Suprapubic skin (tissue), 4 donors: ENCODE measurements at regions not wholly inside any gene's neighbourhood (a gene's known extent, or its start where the extent isn't known, plus 50 kb on each side); places are given as distances from the start of the nearest gene placed in this dataset.

Source experiments
- CTCF ChIP-seq, 2 donors: fragments of 200-600 bp in 1 of 2; fragments of 450-650 bp in 1 of 2; sonication (generic) in 1 of 2; IDR thresholded peaks; one replicate each; pipeline ENCODE4 v1.5.1; 2016 to 2019; ENCODE audit warnings: antibody characterized with exemption in 2 of 2, mild to moderate bottlenecking in 1 of 2, moderate library complexity in 1 of 2
- POLR2A ChIP-seq, 2 donors: fragments of 450-650 bp; IDR thresholded peaks; one replicate each; pipeline ENCODE4 v1.6.1; 2017; ENCODE audit warnings: antibody characterized with exemption in 2 of 2, mild to moderate bottlenecking in 2 of 2, moderate library complexity in 2 of 2
- POLR2AphosphoS5 ChIP-seq, 3 donors: sonication (generic); formaldehyde crosslinking; IDR thresholded peaks; one replicate each; pipeline ENCODE4 v1.6.1; 2017; ENCODE audit warnings: antibody characterized with exemption in 3 of 3

GRCh38 chr10:128846927-128847326 is 620.1 kb upstream of the MGMT start:
- no peak for TF ChIP-seq CTCF (IDR thresholded peaks at IDR 0.05)
- no peak for TF ChIP-seq POLR2AphosphoS5 (IDR thresholded peaks at IDR 0.05)
- TF ChIP-seq POLR2A (IDR thresholded peaks at IDR 0.05), result no peak
